GM23248 (cell line): ENCODE measurements at regions not wholly inside any gene's neighbourhood (a gene's known extent, or its start where the extent isn't known, plus 50 kb on each side); places are given as distances from the start of the nearest gene placed in this dataset.
"Not testable (repeated sequence)": the region's sequence is repeated elsewhere in the genome, so short reads cannot be mapped to it uniquely, and the experiment has no call there.

ENCODE experiments used
- EZH2 ChIP-seq: fragments of 200-600 bp; sonication (generic); IDR thresholded peaks from 2 replicates; pipeline ENCODE4 v1.6.1; 2018; ENCODE audit warnings: antibody characterized with exemption, mild to moderate bottlenecking; ENCODE audit not compliant: insufficient read depth, poor library complexity, severe bottlenecking
- EZH2phosphoT487 ChIP-seq: fragments of 200-600 bp; sonication (generic); IDR thresholded peaks from 2 replicates; pipeline ENCODE4 v1.6.1; 2018; ENCODE audit warnings: antibody characterized with exemption, moderate library complexity, mild to moderate bottlenecking, low read depth; ENCODE audit not compliant: insufficient read depth

DNA sequence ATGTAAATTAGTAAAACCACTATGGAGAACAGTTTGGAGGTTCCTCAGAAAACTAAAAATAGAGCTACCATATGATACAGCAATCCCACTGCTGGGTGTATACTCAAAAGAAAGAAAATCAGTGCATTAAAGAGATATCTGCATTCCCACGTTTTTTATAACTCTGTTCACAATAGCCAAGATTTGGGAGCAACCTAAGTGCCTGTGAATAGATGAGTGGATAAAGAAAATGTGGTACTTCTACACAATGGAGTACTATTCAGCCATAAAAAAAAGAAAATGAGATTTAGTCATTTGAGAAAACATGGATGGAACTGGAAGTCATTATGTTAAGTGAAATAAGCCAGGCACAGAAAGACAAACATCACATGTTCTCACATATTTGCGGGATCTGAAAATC is 246.0 kb upstream of the SOX9 start:
- TF ChIP-seq EZH2, EZH2phosphoT487: not testable (repeated sequence)
